DMS79 (cell line): ENCODE measurements at regions not wholly inside any gene's neighbourhood (a gene's known extent, or its start where the extent isn't known, plus 50 kb on each side); places are given as distances from the start of the nearest gene placed in this dataset.
"Not testable (repeated sequence)": the region's sequence is repeated elsewhere in the genome, so short reads cannot be mapped to it uniquely, and the experiment has no call there.

ENCODE experiments used
- DNase-seq: peaks from one replicate; lab custom pipeline; 2025; lab: John Stamatoyannopoulos, UW

DNA sequence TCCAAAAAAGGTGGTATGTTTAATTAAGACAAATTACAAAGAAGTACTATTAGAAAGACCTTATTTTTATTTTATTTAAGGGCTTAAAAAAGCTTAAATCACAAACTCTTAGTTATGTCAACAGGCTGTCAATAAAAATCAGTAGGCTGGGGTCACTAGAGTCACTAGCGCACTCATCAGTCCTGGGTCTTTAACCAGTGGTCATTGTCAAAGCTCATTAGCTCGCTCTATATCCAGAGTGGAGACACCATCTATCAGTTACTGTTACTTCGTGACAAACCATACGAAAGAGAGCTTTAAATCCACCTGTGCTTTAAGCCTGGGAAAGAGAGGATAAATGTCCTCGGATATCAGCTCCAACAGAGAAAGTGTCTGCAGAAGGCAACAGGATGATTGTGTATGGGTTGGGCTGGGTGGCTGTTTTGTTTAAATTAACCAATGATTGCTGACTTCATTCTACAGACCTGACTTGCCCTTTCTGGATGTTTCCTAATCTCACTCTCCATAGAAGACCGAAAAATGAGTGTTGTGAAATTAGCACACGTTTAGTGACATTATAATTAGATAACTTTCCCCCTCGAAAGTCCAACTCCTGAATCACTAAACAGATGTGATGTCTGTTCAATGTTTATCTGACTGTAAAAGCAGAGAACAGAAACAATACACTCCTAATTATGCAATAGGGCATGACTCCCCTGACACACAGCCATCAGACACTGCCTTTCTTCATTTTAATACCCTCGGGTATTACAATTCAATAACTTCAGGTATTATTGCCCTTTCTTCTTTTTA lies 123.6 kb upstream of the TNPO1 start:
- no peak for DNase-seq

DNA sequence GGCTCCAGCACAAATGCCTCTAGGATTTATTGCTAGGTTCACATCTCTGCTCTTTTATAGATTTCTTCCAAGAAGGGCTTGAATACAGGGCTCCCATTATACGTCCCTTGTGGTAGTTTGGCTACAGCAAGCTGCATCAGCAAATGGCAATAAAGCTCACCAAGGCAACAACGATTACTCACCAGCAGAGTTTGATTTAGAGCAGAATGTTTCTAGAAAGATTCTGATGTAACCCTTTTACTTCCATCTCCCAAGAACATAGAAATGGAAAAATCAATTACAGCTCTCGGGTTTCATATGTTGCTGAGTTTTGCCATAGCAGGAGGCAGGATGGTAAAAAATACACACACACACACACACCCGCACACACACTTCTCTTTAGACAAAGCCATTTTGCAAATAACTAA lies 124.2 kb upstream of the TNPO1 start:
- no peak for DNase-seq

DNA sequence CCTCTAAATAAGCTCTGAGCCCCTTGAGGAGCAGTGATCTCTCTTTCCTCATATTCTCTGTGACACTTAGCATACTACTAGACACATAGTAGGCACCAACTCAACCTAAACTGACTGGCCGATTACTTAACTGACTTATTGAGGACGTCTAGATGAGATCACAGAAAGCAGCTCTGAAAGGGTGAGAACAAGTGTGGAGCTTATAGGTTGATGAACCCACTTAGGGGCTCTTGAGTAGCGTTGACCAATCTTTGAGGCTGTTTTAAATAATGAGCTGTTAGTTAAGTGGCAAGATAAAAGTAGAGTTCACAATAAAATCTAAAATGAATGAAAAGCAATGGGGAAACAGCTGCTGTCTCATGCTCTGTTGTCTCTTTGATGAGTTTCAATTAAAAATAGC lies 124.7 kb upstream of the TNPO1 start:
- no peak for DNase-seq

DNA sequence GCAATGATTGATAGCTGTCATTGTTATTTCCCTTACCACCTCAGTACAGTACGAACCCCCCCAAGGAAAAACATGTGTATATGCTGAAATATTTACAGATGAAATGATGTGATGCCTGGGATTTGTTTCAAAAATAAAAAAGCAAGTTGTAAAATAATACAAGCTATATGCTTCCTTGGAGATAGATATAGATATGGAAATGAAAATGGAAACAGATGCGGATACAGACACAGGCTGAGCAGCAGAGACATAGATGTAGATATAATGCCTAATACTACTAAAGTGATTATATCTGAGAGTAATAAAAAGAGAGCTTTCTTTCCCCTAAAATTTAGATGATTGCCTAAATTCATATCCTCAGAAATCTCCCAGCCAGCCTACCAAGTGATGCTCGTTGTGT lies 127.5 kb upstream of the TNPO1 start:
- no peak for DNase-seq

DNA sequence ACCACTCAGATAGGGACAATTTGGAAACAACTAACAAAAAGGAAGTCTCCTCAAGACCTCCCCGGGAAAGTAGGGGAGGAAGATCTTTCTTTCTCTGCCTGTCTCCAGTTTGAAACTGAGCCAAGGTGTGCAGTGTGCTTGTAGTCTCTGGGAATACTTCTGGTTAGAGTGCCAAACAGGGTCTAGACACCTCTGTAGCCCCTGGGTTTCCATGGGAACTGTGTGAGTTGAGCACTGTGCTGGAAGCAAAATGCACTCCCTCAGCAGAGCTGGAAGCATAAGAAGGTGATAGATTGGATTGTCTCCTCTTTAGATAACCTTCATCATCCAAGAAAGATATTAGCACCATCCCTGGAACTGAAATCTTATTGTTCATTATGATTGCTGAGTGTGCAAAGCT lies 129.2 kb upstream of the TNPO1 start:
- DNase-seq = peak; percentile 13

DNA sequence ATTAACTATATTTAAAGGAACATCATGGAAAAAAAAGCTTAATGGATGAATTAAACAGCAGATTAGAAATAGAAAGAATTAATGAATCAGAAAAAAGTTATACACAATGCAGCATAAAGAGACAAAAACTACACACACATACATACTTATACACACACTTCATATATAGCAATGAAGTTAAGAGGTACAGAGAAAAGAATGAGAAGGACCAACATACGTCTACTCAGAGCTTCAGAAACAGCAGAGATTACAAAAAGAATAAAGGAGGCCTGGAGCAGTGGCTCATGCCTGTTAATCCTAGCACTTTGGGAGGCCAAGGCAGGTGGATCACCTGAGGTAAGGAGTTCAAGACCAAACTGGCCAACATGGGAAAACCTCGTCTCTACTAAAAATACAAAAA lies 133.9 kb upstream of the TNPO1 start:
- DNase-seq = no peak

DNA sequence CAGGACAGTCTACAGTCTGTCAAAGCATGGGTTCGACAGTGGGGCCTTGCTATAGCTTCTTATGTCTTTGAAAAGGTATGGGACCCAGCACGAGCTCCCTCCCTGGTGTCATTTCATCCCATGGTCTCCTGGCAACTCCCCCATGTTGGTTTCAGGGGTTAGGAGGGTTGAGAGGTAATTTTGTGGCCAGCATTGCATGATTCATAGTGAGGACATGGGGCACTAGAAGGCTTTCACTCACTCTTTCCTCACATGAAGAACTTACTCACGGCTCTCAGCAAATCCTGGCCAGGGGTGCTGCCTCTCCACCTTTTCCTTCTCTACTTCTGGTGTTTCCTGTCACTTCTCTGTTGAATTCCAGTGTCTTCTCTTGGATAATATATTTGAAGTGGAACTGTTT lies 134.7 kb upstream of the TNPO1 start:
- no peak for DNase-seq

DNA sequence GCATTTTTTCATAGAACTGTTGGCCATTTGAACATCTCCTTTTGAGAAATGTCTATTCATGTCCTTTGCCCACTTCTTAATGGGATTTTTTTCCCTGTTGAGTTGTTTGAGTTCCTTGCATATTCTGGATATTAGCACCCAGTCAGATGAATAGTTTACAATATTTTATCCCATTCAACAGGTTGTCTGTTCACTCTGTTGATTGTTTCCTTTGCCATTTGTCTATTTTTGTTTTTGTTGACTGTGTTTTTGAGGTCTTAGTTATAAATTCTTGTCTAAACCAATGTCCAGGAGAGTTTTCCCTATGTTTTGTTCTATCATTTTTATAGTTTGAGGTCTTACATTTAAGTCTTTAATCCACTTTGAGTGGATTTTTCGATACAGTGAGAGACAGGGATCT lies 139.0 kb upstream of the TNPO1 start:
- DNase-seq = no peak

DNA sequence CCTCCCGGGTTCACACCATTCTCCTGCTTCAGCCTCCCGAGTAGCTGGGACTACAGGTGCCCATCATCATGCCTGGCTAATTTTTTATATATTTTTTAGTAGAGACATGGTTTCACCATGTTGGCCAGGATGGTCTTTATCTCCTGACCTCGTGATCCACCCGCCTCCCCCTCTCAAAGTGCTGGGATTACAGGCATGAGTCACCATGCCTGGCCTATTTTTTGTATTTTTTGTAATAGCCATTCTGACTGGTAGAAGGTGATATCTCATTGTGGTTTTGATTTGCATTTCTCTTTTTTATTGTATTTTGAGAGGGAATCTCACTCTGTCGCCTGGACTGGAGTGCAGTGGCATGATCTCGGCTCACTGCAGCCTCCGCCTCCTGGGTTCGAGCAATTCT lies 139.6 kb upstream of the TNPO1 start:
- not testable (repeated sequence) for DNase-seq

DNA sequence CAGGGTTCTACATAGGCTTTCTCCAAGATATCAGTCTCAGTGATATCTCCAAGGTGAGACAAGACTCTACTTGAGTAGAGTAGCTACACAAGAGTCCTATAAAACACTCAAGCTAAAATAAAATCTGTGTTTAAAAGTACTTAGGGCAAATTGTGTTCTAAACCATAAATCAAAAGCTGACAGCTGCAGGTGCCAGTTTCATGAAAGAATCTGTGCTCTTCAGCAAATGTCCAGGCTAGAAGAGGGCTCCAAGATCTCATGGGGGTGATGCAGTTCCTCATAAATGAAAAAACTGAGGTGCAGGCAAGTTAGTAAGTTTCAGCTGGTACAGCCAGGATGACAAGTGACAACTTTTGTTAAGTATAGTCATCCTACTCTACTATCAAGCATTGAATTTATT lies 142.8 kb upstream of the TNPO1 start:
- DNase-seq = peak; percentile 21

DNA sequence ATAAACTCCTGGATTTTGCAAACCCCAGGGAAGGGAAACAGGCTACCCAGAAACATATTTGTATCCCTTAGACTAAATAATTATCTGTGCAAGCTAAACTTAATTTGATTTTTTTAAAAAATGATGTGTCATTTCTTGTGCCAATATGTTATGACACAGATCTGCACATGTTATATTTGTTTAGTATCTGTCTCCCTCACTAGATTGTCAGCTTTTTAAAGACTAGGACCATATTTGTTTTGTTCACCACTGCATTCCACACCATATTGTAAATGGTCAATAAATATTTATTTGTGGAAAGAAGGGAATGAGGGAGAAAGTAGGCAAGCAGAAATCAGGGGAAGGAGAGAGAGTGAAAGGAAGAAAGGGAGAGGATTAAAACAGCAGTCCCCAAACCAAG lies 143.3 kb upstream of the TNPO1 start:
- no peak for DNase-seq

DNA sequence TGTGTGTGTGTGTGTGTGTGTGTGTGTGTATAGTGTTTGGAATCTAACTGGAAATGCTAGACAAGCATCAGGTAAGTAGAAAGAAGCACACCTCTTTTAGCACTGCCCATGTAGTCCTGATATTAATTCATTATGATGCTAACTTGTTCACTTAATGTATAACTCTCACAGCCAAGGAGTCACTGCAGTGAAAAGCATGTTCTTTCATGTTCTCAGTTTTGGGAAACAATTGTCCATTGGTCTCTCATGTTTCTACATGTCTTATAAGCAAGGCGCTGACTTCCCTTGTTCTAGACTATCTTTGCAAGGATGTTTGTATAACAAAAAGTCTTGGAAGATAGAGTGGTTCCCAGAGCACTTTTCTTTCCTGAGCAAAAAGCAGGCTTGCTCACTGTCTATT lies 148.8 kb upstream of the TNPO1 start:
- no peak for DNase-seq

DNA sequence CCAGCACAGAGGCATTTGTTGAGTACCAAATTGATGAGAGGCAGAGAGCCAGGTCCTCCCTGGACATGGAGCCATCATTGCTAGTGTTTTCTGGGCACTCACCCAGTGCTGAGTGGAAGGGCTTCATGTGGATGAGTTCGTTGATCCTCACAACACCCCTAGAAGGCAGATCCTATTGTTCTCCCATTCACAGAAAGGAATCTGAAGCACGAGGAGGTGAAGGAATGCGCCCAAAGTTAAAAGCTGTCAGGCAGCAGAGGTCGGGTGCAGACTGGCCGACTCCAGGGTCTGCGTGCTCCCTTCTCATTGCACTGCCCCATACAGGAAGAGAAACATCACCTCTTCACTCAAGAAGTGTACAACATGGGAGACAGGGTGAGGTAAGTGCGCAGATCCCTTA lies 153.5 kb upstream of the TNPO1 start:
- no peak for DNase-seq

DNA sequence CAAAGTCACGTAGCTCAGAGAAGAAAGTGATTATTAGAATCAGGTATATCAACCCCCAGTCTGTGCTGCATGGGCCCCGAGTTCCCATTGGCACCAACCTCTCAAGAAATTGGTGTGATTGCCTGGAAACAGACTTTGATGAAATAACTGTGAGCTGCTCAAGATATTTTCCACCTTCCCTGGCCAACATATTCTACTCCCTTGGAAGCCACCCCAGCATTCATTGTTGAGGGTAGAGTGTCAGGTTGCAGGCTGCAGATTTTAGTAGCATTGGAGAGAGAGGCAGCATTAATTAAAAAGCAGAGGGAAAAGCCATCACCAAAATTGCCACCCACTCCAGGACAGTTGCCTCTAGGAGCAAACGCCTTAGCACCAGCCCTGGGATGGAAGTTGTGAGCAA lies 154.2 kb upstream of the TNPO1 start:
- DNase-seq = no peak

DNA sequence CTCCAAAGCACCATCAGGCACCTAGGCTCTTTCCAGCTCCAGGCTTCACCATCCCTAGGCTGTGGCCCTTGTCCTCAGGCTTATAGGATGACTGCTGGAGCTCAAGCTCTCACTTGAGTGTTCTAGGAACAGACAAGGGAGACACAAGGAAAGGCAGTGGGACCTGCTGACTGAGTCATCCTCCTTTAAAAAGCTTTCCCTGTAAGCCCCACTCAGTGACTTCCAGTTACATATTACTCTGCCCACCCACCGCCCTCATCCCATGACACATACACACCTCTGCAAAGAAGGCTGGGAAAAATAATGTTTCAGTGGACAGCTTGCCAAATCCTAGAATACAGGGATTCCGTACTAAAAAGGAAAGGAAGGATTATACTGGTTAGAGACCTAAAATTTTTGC lies 154.2 kb upstream of the ZNF366 start:
- no peak for DNase-seq

DNA sequence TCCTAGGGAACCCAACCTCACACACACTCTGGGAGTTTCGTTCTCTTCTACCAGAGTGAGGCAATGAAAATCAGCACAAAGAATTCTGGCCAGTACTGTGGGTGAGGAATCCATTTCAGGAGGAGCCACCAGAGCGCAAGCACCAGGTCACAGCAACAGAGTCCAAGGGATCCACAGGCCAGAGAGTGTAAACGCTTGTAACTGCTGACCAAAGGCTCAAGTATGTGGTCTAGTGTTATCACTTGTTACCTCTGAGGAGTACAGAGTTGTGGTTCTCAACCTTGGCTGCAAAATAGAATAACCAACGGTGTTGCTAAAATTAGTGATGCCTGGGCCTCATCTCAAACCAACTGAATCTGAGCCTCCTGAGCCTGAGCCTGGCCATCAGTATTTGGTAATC lies 152.5 kb upstream of the ZNF366 start:
- no peak for DNase-seq

DNA sequence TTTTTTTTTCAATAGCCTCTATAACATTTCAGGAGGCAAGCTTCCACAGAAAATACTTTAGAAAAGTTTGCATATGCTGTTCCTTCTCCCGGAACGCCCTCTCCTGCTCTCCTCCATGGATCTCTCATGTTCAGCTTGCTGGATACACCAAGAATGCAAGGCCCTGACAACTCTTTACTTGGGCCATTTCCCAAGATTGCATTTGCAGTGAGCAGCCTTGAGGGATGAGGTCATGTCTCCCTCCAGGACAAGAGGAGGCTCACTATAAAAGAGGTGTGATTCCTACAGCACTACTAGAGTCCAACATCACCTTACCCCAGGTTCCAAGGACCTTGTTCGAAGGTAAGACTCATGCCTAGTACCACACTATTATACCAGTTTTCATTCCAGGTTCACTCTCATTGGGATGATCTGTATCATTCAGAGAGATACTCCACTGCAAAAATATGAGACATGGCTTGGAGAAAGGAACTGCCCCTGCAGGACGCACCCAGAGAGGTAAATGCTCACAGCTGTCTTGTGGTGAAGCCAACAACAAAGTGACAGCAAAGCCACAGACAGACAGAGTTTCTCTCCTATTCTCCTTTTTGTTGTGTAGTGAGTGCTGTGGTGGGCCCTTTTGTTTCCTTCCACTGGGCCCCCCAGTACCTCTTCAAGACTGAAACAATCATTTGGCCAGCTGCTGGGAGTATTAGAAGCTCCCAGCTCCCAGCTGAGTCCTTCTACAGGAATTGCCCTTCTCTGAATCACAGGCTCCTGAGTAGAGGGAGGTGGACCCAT lies 151.7 kb upstream of the ZNF366 start:
- DNase-seq = no peak

DNA sequence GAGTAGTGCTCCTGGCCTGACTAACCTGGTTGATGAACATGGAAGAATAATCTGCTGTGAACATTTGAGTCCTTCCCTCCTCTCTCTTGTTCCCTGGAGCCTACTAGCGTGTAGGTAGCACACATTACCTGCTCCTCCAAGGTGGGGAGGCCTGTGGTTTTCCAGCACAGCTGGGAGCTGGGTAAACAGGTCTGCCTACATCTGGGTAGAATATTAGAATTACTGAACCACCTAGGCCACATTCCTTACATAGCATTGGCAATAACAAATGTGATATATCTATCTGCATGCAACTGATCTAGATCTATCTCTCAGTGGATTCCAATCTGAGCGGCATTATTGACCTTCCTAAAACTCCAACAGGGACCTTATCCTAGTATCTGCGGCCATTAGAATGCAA lies 151.0 kb upstream of the ZNF366 start:
- no peak for DNase-seq

DNA sequence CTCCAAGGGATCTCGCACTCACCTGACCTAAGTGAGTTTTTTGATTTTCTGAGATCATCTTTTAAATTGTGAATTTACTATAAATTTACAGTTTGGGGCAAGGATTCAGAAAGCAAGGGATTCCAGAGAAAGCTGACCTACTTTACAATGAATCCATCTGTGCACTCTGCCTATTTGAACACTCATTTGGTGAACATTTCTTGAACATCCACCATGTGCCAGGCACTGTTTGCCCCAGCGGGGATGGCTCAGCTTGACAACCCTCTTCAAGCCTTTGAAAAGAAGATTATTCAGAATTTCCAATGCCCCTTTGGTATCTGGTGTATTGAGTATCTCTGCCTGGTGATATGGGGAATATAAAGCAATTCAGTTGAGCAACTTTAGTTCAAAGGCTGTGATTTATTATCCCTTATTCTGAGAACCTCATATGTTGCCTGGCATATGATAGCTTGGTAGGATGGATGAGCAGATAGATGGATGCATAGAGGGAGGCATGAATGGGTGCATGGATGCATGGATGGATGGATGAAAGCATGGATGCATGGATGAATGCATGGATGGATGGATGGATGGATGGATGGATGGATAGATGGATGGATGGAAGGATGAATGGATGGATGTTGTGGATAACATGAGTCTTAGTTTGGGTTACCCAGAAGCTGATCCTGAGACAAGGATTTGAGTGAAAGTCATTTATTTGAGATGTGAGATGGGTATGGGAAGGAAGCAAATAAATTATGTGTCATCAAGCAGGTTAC lies 149.7 kb upstream of the ZNF366 start:
- no peak for DNase-seq

DNA sequence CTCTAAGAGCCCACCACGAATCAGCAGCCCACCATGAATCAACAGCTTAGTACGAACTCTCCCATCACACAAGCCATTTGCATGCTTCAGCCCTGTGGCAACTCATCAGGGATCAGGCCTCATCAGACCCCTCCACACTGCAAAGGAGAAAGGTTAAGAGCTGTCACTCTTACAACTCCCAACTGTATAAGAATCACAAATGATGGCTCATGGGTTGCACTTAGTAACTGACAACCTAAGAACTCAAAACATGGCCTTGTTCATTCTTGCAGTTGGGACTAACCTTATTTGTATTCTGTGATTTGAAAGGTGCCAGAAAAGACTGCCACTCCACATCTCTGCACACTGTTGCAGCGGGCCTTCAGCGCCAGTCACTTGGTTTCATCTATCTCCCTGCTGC lies 149.1 kb upstream of the ZNF366 start:
- DNase-seq = no peak

DNA sequence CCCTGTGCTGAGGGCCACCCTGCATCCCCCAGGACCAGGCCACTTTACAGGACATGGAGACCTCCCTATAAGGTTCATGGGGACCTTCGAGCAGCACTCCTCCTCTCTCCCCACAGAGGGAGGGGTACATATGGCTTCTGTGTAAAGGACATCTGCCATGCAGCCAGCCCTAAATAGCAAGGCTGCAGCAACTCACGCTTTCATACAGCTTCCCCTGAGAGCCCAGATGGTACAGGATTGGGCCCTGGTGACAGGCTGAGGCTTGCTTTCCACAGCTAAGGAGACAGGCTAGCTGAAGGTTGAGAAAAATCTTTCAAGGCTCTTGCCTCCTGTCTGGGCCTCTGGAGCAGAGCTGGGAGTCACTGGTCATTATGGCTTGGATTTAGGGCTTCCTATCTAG lies 147.0 kb upstream of the ZNF366 start:
- DNase-seq = no peak

DNA sequence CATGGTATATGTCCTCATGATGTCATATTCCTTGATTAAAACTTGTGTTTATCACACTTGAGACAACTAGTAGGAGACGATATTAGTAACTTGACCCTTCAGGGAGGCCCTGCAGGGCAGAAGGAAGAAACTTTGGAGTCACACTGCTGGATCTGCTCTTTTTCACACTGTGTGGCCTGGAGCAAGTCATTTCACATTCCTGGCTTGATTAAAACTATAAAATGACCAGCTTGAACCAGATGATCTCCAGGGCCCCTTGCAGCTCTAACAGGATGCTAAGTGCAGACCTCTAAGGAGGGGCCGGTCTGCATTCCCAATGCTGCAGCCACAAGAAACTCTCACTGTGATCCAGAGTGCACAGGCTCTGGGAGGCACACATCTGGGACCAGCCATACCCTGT lies 146.4 kb upstream of the ZNF366 start:
- DNase-seq = no peak

DNA sequence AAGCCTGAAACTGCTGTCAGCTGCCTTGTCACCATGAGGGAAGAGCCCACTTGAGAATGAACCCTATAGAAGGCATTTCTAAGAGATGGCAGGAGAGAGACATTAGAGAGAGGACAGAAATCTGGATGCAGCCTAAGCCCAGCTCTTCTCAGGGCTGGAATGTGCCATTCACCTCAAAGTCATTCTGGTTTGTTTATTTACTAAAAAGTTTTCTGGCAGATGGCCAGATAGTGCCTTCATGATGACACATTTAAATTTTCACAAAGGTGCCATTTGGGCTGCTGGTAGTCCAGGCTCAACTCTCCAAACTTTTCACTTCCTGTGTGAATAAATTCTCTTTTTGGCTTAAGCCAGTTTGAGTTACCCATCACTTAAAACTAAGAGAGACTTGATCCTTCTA lies 144.6 kb upstream of the ZNF366 start:
- DNase-seq = no peak
